GM18520 (cell line): ENCODE measurements at regions not wholly inside any gene's neighbourhood (a gene's known extent, or its start where the extent isn't known, plus 50 kb on each side); places are given as distances from the start of the nearest gene placed in this dataset.

Source experiments
- ATAC-seq: cut with Tn5 transposase; IDR thresholded peaks from one replicate; pipeline ENCODE4 v1.9.1; 2021; ENCODE audit not compliant: unreplicated experiment

- no peak for ATAC-seq
Observed at GRCh38 chr1:219283541-219283940, 109.9 kb downstream of the LYPLAL1 start.

GRCh38 chr1:219281831-219282230, 108.2 kb downstream of the LYPLAL1 start:
- no peak for ATAC-seq

DNA sequence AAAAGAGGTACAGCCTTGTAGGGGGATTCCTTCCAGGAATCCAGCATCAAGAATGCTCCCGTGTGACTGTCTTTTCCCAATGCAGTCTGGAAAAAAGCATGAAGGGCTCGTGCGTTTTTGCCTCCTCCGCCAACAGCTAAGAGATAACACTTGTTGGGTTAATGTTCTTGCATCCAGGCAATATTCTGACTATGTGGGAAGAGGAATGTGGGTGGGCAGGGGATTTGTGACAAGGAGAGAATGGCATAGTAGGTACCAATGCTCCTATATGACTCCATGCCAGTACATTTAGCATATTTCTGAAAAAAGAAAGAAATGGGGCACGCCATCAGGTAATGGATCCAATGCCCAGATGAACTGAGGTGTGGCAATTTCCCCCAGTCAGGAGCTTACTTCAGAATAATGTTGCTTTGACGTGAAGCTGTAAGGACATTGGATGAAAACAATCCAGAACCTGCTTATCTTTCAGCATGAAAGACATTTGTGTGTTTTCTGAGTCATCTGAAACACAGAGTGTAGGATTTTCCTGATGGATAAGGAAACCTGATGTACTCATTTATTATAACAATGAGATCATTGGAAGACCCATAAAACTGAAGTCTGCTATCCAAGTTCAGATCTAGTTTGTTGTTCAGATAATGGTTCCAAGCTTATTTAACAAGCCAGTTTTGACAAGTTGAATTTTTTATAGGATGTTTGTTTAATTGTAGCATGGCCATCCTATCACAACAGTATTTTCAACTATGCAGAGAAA, 105.5 kb downstream of the LYPLAL1 start:
- ATAC-seq = no peak

GRCh38 chr1:219278288-219278687, 104.6 kb downstream of the LYPLAL1 start:
- no peak for ATAC-seq

DNA sequence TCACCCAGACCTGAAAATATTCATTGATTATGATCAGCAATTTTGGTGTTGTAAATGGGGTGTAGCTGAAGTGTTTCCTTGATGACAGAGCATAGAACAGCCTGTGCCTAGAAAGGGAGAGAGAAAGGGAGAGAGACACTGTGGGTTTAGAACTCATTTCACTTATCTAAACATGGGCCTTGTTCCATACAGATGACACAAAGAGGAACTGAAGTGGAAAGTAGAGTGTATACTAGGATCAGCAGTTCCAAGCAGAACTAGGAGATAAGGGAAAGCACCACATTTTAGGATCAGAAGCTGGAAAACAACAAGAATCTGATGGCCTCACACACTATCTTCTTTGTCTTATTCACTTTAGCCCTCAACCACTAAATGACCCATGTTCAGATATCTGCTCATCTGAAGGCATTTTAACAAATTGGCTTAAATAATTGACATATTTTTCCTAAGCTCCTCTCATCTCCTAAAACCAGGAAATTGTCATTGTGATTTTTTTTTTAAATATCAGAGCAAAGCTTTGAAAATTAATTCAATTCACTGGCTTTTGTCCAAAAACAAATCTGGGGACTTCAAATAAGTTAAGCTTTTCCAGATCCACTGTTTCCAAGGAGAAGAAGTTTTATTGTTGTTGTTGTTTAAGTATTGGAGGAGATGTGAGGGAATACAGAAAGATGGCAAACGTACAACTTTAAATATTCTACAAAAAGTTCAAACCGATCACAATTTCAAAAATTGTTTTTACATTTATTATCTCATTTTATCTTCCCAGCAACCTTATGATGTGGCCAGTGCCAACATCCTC, 103.8 kb downstream of the LYPLAL1 start:
- ATAC-seq = no peak

GRCh38 chr1:219276049-219276738, 102.5 kb downstream of the LYPLAL1 start:
- no peak for ATAC-seq

DNA sequence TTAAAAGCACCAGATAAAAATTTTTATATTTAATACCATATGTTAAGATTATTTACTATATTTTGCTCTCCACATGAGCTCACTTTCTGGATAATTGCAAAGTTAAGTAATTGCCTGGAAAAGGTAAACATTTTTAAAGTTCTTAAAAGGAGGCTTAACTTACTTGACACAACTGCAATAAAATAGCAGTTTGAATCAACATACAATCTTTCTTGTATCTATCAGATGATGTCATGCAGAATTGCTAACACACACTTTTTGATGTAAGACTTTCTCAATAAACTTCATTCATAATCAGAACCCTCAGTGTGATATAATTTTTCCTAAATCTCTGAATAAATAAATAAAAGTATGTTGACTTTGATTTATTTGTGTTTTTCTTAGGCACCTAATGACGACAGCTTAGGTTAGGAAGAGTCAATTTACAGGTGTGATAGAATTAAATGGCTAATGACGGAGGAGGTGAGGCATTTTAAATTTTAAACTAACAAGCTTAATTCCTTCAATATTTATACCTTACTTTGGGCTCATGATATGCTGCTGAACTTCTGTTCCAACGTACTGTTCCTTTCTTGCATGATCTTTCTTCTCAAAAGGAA, 99.5 kb downstream of the LYPLAL1 start:
- ATAC-seq = no peak

- no peak for ATAC-seq
Observed at GRCh38 chr1:219271818-219272535, 98.3 kb downstream of the LYPLAL1 start.

DNA sequence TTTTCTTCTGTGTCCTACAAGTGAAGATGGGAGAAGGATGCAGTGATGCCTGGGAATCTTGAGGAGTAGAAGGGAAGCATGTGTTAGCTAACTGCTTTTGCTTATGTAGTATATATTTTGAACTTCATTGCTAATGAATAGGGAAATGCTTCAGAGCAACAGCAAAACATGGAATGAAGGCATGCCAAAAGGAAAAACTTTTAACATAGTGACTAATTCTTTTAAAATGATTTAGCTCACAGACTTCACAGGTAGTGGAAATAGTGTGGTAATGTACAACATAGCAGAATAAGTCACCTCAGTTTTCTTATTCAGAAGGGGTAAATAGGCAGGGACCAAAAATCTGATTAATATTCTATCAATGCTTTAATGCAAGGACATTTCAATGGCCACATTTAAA, 95.5 kb downstream of the LYPLAL1 start:
- no peak for ATAC-seq

GRCh38 chr1:219266524-219266923, 92.8 kb downstream of the LYPLAL1 start:
- ATAC-seq = no peak

DNA sequence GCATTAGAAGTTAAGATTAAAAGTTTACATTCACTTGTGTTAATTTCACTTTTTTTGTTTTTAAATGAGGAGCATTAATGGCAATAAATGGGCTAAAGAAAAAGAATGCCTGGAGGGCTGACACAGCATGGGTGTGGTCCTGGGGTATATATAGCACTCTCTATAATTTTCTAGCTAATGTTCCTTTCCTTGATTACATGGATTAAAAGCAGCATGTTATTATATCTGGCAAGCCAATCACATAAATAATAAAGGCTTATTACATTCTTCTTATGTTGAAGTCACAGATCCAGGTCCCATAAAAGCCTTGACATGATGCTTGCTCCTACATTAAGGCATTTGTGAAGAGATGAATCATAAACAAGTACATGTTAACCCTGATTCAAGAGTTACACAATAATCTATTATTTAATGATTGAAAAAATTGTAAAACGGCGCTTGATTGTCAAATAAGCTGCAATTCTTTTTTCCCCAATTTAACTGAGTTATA, 91.4 kb downstream of the LYPLAL1 start:
- ATAC-seq = no peak

GRCh38 chr1:219264561-219264960, 90.9 kb downstream of the LYPLAL1 start:
- no peak for ATAC-seq
